MM.1S (cell line): ENCODE measurements at regions not wholly inside any gene's neighbourhood (a gene's known extent, or its start where the extent isn't known, plus 50 kb on each side); places are given as distances from the start of the nearest gene placed in this dataset.

Experiments
- CTCF ChIP-seq: fragments of 300-600 bp; sonication (generic); IDR thresholded peaks from 2 replicates; pipeline ENCODE4 v1.5.1; 2016; ENCODE audit warnings: antibody characterized with exemption, low read length, mixed read lengths
- EZH2 ChIP-seq: fragments of 300-600 bp; sonication (generic); optimal IDR thresholded peaks from 2 replicates; pipeline ENCODE3; 2017; ENCODE audit warnings: low read depth, mild to moderate bottlenecking, antibody characterized with exemption, low read length, mixed read lengths

GRCh38 chr17:54282886-54283285, 460.2 kb downstream of the KIF2B start:
- TF ChIP-seq CTCF: no peak
- TF ChIP-seq EZH2: no peak
